IMR-90 (cell line): ENCODE measurements at regions not wholly inside any gene's neighbourhood (a gene's known extent, or its start where the extent isn't known, plus 50 kb on each side); places are given as distances from the start of the nearest gene placed in this dataset.

Experiments
- ATAC-seq: fragments of 200-7000 bp; cut with Tn5 transposase; 2 replicates; pipeline ENCODE4 v1.9.1; 2020; ENCODE audit warnings: low read depth, mild to moderate bottlenecking, moderate library complexity
- BruUV-seq: library from RNA; stranded (reverse); fragments of 400-500 nt; replicated peaks from 2 replicates; lab custom pipeline; 2021; lab: Mats Ljungman, UMichigan
- CTCF ChIA-PET: fragments of 300-600 bp; formaldehyde crosslinking; extraction: SDS; loops from one replicate; lab custom pipeline; 2021; ENCODE audit warnings: antibody characterized with exemption; lab: Yijun Ruan, JAX
- POLR2A ChIA-PET: fragments of 300-600 bp; sonication (Branson Sonifier 250); formaldehyde crosslinking; loops from one replicate; lab custom pipeline; 2022; ENCODE audit warnings: antibody characterized with exemption; ENCODE audit not compliant: unreplicated experiment; lab: Charles Lee
- DNase-seq: peaks from one replicate; pipeline ENCODE4 v3.0.0; 2013
- H2AFZ ChIP-seq: replicated peaks from 2 replicates; pipeline ENCODE3; 2013; ENCODE audit warnings: low read length, mild to moderate bottlenecking; ENCODE audit not compliant: poor library complexity
- H2AK5ac ChIP-seq: 2 replicates; pipeline ENCODE4 v1.6.1; 2013; ENCODE audit warnings: low read depth, low read length, inconsistent platforms
- H2AK9ac ChIP-seq: replicated peaks from 2 replicates; pipeline ENCODE3; 2013; ENCODE audit warnings: mild to moderate bottlenecking, low read depth, low read length, moderate library complexity; ENCODE audit not compliant: poor library complexity
- H2BK120ac ChIP-seq: 2 replicates; pipeline ENCODE4 v1.6.1; 2013; ENCODE audit warnings: low read depth, low read length, inconsistent platforms
- H2BK15ac ChIP-seq: 3 replicates; pipeline ENCODE4 v1.6.1; 2013; ENCODE audit warnings: low read depth, low read length, inconsistent platforms
- H2BK20ac ChIP-seq: 2 replicates; pipeline ENCODE4 v1.6.1; 2013; ENCODE audit warnings: low read depth, mild to moderate bottlenecking, inconsistent platforms, low read length, moderate library complexity
- H2BK5ac ChIP-seq: 2 replicates; pipeline ENCODE4 v1.6.1; 2013; ENCODE audit warnings: mild to moderate bottlenecking, low read depth, low read length, inconsistent platforms; ENCODE audit not compliant: poor library complexity, severe bottlenecking
- H3K14ac ChIP-seq: replicated peaks from 2 replicates; pipeline ENCODE4 v1.6.1; 2013; ENCODE audit warnings: low read depth, low read length, inconsistent platforms
- H3K18ac ChIP-seq: 2 replicates; pipeline ENCODE4 v1.6.1; 2013; ENCODE audit warnings: low read depth, low read length, control low read depth
- H3K23ac ChIP-seq: 2 replicates; pipeline ENCODE4 v1.6.1; 2013; ENCODE audit warnings: low read depth, low read length, inconsistent platforms
- H3K27ac ChIP-seq: 2 replicates; pipeline ENCODE4 v1.5.1; 2013; ENCODE audit warnings: mild to moderate bottlenecking, control low read depth, low read length; ENCODE audit not compliant: insufficient read depth
- H3K27me3 ChIP-seq: 2 replicates; pipeline ENCODE4 v1.6.1; 2013; ENCODE audit warnings: low read length; ENCODE audit not compliant: control insufficient read depth, insufficient read depth
- H3K36me3 ChIP-seq: 2 replicates; pipeline ENCODE4 v1.6.1; 2013; ENCODE audit warnings: low read length, mixed read lengths; ENCODE audit not compliant: control insufficient read depth, insufficient read depth
- H3K4ac ChIP-seq: 2 replicates; pipeline ENCODE4 v1.6.1; 2013; ENCODE audit warnings: low read depth, low read length, inconsistent platforms
- H3K4me1 ChIP-seq: 2 replicates; pipeline ENCODE4 v1.6.1; 2013; ENCODE audit warnings: low read length, mixed read lengths; ENCODE audit not compliant: control insufficient read depth, insufficient read depth
- H3K4me2 ChIP-seq: 2 replicates; pipeline ENCODE4 v1.6.1; 2013; ENCODE audit warnings: low read depth, mild to moderate bottlenecking, control low read depth, low read length, moderate library complexity
- H3K4me3 ChIP-seq: 2 replicates; pipeline ENCODE4 v1.5.1; 2013; ENCODE audit warnings: low read depth, mild to moderate bottlenecking, control low read depth, low read length, moderate library complexity; ENCODE audit not compliant: insufficient read depth
- H3K56ac ChIP-seq: 2 replicates; pipeline ENCODE4 v1.6.1; 2013; ENCODE audit warnings: low read length, inconsistent platforms; ENCODE audit not compliant: insufficient read depth; ENCODE audit errors: extremely low read depth
- H3K79me1 ChIP-seq, 2 experiments: 2 replicates each; pipeline ENCODE4 v1.6.1; 2013; ENCODE audit warnings: low read length in 2 of 2, inconsistent platforms in 1 of 2, low read depth in 1 of 2
- H3K9ac ChIP-seq: 2 replicates; pipeline ENCODE4 v1.6.1; 2013; ENCODE audit warnings: low read depth, low read length, control low read depth
- H3K9me1 ChIP-seq: 2 replicates; pipeline ENCODE4 v1.6.1; 2013; ENCODE audit warnings: low read length, inconsistent platforms; ENCODE audit not compliant: insufficient read depth
- H3K9me3 ChIP-seq: 2 replicates; pipeline ENCODE4 v1.6.1; 2013; ENCODE audit warnings: low read length; ENCODE audit not compliant: control insufficient read depth, insufficient read depth
- H4K20me1 ChIP-seq: 2 replicates; pipeline ENCODE4 v1.6.1; 2013; ENCODE audit warnings: low read length, inconsistent platforms; ENCODE audit not compliant: insufficient read depth
- H4K5ac ChIP-seq: 2 replicates; pipeline ENCODE4 v1.6.1; 2013; ENCODE audit warnings: mild to moderate bottlenecking, low read depth, low read length, control low read depth
- H4K8ac ChIP-seq, 2 experiments: 2 replicates each; pipeline ENCODE4 v1.6.1; 2013; ENCODE audit warnings: low read depth in 2 of 2, low read length in 2 of 2, control low read depth in 1 of 2, inconsistent platforms in 1 of 2
- H4K91ac ChIP-seq: 2 replicates; pipeline ENCODE4 v1.6.1; 2013; ENCODE audit warnings: low read depth, low read length, inconsistent platforms; ENCODE audit not compliant: insufficient read depth
- BHLHE40 ChIP-seq: fragments of 150-350 bp; IDR thresholded peaks from 2 replicates; pipeline ENCODE4 v1.6.1; 2016; ENCODE audit warnings: mild to moderate bottlenecking, low read depth, low read length
- CEBPB ChIP-seq: IDR thresholded peaks from 2 replicates; pipeline ENCODE4 v1.6.1; 2012; ENCODE audit warnings: low read depth, low read length, improper control_type of control experiment
- ELK1 ChIP-seq: fragments of 150-350 bp; IDR thresholded peaks from 2 replicates; pipeline ENCODE4 v1.6.1; 2016; ENCODE audit warnings: low read depth, mild to moderate bottlenecking, low read length, moderate library complexity, borderline replicate concordance
- FOS ChIP-seq: fragments of 150-350 bp; IDR thresholded peaks from 2 replicates; pipeline ENCODE4 v1.6.1; 2016; ENCODE audit warnings: low read depth, low read length
- MAFK ChIP-seq: IDR thresholded peaks from 2 replicates; pipeline ENCODE4 v1.6.1; 2012; ENCODE audit warnings: low read depth, low read length, improper control_type of control experiment
- MAZ ChIP-seq: IDR thresholded peaks from 2 replicates; pipeline ENCODE4 v1.6.1; 2012; ENCODE audit warnings: low read depth, mild to moderate bottlenecking, low read length, improper control_type of control experiment, moderate library complexity, borderline replicate concordance
- NFE2L2 ChIP-seq: fragments of 150-350 bp; IDR thresholded peaks from 2 replicates; pipeline ENCODE4 v1.6.1; 2016; ENCODE audit warnings: low read depth, mild to moderate bottlenecking, low read length
- POLR2A ChIP-seq: IDR thresholded peaks from 2 replicates; pipeline ENCODE4 v1.6.1; 2012; ENCODE audit warnings: mild to moderate bottlenecking, low read depth, low read length
- RAD21 ChIP-seq: IDR thresholded peaks from 2 replicates; pipeline ENCODE4 v1.6.1; 2012; ENCODE audit warnings: low read length, improper control_type of control experiment
- RCOR1 ChIP-seq: IDR thresholded peaks from 2 replicates; pipeline ENCODE4 v1.6.1; 2012; ENCODE audit warnings: mild to moderate bottlenecking, low read length, improper control_type of control experiment; ENCODE audit not compliant: insufficient replicate concordance
- RFX5 ChIP-seq: IDR thresholded peaks from 2 replicates; pipeline ENCODE4 v1.8.0; 2012; ENCODE audit warnings: low read depth, mild to moderate bottlenecking, low read length, moderate library complexity
- whole genome bisulfite sequencing, 2 experiments: methylation state at CpG; one replicate each; pipeline versions ENCODE4 v1.1.5 to v1.1.7; 2013; ENCODE audit warnings: missing lambda C conversion rate in 2 of 2; ENCODE audit not compliant: insufficient read length in 1 of 2; ENCODE audit errors: extremely low coverage in 2 of 2; 5-methylcytosine and 5-hydroxymethylcytosine counted together
- dilution Hi-C: fragments of 300-500 bp; cut with HindIII; formaldehyde crosslinking; loops from one replicate; pipeline ENCODE4 v1.14.3; 2018; ENCODE audit warnings: low sequenced_read_pairs; ENCODE audit not compliant: unreplicated experiment
- in situ Hi-C: fragments of 300-500 bp; cut with MboI; formaldehyde crosslinking; loops from 3 replicates; pipeline ENCODE4 v1.14.3; 2019; ENCODE audit warnings: low sequenced_read_pairs, inconsistent platforms, mixed read lengths
- intact Hi-C: fragments of 100-400 bp; cut with micrococcal nuclease; formaldehyde crosslinking; loops from 2 replicates; pipeline ENCODE4 v1.10.0; 2022
- TF ChIP-seq, protein P1 (sequence below): fragments of 150-350 bp; IDR thresholded peaks from 2 replicates; pipeline ENCODE4 v1.6.1; 2017; ENCODE audit warnings: mild to moderate bottlenecking, antibody characterized with exemption, low read length, low read depth
- TF ChIP-seq, protein P2 (sequence below): conservative IDR thresholded peaks from 2 replicates; pipeline ENCODE4 v1.5.1; 2012; ENCODE audit warnings: mild to moderate bottlenecking, low read depth, low read length, improper control_type of control experiment

- H3K9me3 ChIP-seq, result no peaks in the 10 kb centered on the region
- peaks cover 0 to 17% of the 10 kb centered on the region in 2 experiments; a peak in 3 of 4 replicates for H3K79me1 ChIP-seq
- ChIA-PET POLR2A (no interaction called here), CTCF (interaction anchor here (0.7 to 1.7 kb wide), 7 partner anchors 52 to 380 kb away, joined by 3 to 7 read pairs (median 3); no protein-coding TSS in a partner anchor)
- peak; percentile 93 for DNase-seq
- H3K14ac ChIP-seq, result peak overlapping the region; percentile 95
- dilution Hi-C loops, result no loop called here
- H4K5ac ChIP-seq, result peak overlapping the region; percentile 97
- H3K9me1 ChIP-seq, result peaks cover 25% of the 10 kb centered on the region
- H3K9ac ChIP-seq, result peak overlapping the region; percentile 54
- H2BK20ac ChIP-seq, result peak overlapping the region; percentile 98
- peak overlapping the region; percentile 100 for H2AK5ac ChIP-seq
- peak overlapping the region; percentile 73 for H2BK15ac ChIP-seq
- peak overlapping the region; percentile 92 for H3K23ac ChIP-seq
- in situ Hi-C loops, result no loop called here
- H2AFZ ChIP-seq, result peak overlapping the region; percentile 80
- intact Hi-C loops, result loop anchor here (1.0 to 5.0 kb wide), 8 partner anchors 80 to 689 kb away; no protein-coding TSS in a partner anchor
- peak; percentile 72 for ATAC-seq
- peak overlapping the region; percentile 80 for H3K56ac ChIP-seq
- peaks cover 26% of the 10 kb centered on the region for H3K4me1 ChIP-seq
- H4K20me1 ChIP-seq, result no peaks in the 10 kb centered on the region
- H4K8ac ChIP-seq, result peak overlapping the region; percentile 76 to 90
- H3K36me3 ChIP-seq, result no peaks in the 10 kb centered on the region
- H2AK9ac ChIP-seq, result peak overlapping the region; percentile 68
- H3K4me3 ChIP-seq, result no peak overlapping the region
- H3K27ac ChIP-seq, result peak overlapping the region; percentile 96
- BruUV-seq, result no TSS peak
- H4K91ac ChIP-seq, result peak overlapping the region; percentile 97
- H3K18ac ChIP-seq, result peak overlapping the region; percentile 97
- H3K27me3 ChIP-seq, result no peaks in the 10 kb centered on the region
- peak overlapping the region; percentile 94 for H2BK5ac ChIP-seq
- peak overlapping the region; percentile 95 for H2BK120ac ChIP-seq
- peak overlapping the region; percentile 98 for H3K4ac ChIP-seq
- H3K4me2 ChIP-seq, result peak overlapping the region; percentile 57
- 37% methylated on average over 18 of the region's 22 CpGs; no CpG with 5 or more reads in 1 of the 2 experiments for WGBS, 2 experiments
- no peak for TF ChIP-seq RFX5
- no peak for TF ChIP-seq NFE2L2
- peak; percentile 94 for TF ChIP-seq FOS
- TF ChIP-seq CEBPB, result peak; percentile 31; the same call in 1 of the 2 replicates
- TF ChIP-seq RCOR1, result peak; percentile 41
- TF ChIP-seq MAZ, result 0 out of 2 replicates have a peak, but pooled peaks have one; percentile 9
- peak; percentile 43 for TF ChIP-seq RAD21
- no peak for TF ChIP-seq ELK1
- TF ChIP-seq POLR2A, result no peak
- 0 out of 2 replicates have a peak, but pooled peaks have one; percentile 24 for TF ChIP-seq MAFK
- peak; percentile 96 for TF ChIP-seq BHLHE40
- TF ChIP-seq, protein P1, sequence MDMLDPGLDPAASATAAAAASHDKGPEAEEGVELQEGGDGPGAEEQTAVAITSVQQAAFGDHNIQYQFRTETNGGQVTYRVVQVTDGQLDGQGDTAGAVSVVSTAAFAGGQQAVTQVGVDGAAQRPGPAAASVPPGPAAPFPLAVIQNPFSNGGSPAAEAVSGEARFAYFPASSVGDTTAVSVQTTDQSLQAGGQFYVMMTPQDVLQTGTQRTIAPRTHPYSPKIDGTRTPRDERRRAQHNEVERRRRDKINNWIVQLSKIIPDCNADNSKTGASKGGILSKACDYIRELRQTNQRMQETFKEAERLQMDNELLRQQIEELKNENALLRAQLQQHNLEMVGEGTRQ, result no peak
- TF ChIP-seq, protein P2, sequence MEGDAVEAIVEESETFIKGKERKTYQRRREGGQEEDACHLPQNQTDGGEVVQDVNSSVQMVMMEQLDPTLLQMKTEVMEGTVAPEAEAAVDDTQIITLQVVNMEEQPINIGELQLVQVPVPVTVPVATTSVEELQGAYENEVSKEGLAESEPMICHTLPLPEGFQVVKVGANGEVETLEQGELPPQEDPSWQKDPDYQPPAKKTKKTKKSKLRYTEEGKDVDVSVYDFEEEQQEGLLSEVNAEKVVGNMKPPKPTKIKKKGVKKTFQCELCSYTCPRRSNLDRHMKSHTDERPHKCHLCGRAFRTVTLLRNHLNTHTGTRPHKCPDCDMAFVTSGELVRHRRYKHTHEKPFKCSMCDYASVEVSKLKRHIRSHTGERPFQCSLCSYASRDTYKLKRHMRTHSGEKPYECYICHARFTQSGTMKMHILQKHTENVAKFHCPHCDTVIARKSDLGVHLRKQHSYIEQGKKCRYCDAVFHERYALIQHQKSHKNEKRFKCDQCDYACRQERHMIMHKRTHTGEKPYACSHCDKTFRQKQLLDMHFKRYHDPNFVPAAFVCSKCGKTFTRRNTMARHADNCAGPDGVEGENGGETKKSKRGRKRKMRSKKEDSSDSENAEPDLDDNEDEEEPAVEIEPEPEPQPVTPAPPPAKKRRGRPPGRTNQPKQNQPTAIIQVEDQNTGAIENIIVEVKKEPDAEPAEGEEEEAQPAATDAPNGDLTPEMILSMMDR, result no peak
Observed at GRCh38 chr9:91037511-91038482, 236.2 kb downstream of the SYK start.
